ENCODE measurements at regions not wholly inside any gene's neighbourhood (a gene's known extent, or its start where the extent isn't known, plus 50 kb on each side); places are given as distances from the start of the nearest gene placed in this dataset.

- TF ChIP-seq EZH2 (IDR thresholded peaks at IDR 0.05; ENCODE audit: insufficient read depth, poor library complexity, severe bottlenecking), result no peak
- no peak for TF ChIP-seq EZH2phosphoT487 (IDR thresholded peaks at IDR 0.05; ENCODE audit: insufficient read depth, low read depth)
Observed at GRCh38 chr20:54272901-54273488, 65.1 kb downstream of the PFDN4 start.

Data from GM23248 (cell line).